MM.1S (cell line): ENCODE measurements at regions not wholly inside any gene's neighbourhood (a gene's known extent, or its start where the extent isn't known, plus 50 kb on each side); places are given as distances from the start of the nearest gene placed in this dataset.

ENCODE experiments used
- CTCF ChIP-seq: fragments of 300-600 bp; sonication (generic); IDR thresholded peaks from 2 replicates; pipeline ENCODE4 v1.5.1; 2016; ENCODE audit warnings: antibody characterized with exemption, low read length, mixed read lengths
- EZH2 ChIP-seq: fragments of 300-600 bp; sonication (generic); optimal IDR thresholded peaks from 2 replicates; pipeline ENCODE3; 2017; ENCODE audit warnings: low read depth, mild to moderate bottlenecking, antibody characterized with exemption, low read length, mixed read lengths
- EZH2phosphoT487 ChIP-seq: fragments of 300-600 bp; sonication (generic); IDR thresholded peaks from 2 replicates; pipeline ENCODE4 v1.6.1; 2018; ENCODE audit warnings: antibody characterized with exemption, low read length

DNA sequence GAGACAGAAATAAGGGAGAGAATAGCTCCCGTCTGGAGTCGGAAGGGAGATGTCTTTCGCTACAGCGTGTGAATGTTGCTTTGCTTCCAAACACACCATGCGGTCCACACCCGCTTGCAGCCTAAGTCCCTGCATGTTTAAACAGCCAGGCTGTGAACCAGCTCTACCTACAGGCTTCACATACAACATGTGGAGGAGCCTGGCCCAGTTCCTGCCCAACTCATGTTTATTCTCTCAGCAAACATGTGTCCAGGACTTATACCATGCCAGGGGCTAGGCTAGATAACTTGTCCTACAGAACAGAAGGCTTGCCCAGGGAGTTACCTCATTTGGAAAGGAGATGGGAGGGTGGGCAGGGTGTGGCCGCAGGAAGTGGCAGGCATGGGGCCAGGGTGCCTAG is 181.5 kb downstream of the FOXO1 start:
- no peak for TF ChIP-seq CTCF
- TF ChIP-seq EZH2phosphoT487 = no peak
- TF ChIP-seq EZH2 = no peak
